ENCODE measurements at regions not wholly inside any gene's neighbourhood (a gene's known extent, or its start where the extent isn't known, plus 50 kb on each side); places are given as distances from the start of the nearest gene placed in this dataset.

GRCh38 chr18:4639628-4640310, 184.7 kb upstream of the DLGAP1 start:
- ChIA-PET CTCF (ENCODE audit: low intra/inter-chr PET ratio) (no interaction called here), POLR2A (no interaction called here)
- in situ Hi-C loops (cut with MboI) = no loop called here
- WGBS (ENCODE audit: insufficient coverage, low coverage, missing lambda C conversion rate) = 0% methylated on average over 6 of the region's 6 CpGs
- TF ChIP-seq RAD51 (IDR thresholded peaks at IDR 0.05; ENCODE audit: borderline replicate concordance, low read depth) (no peak), BRF1 (IDR thresholded peaks at IDR 0.05; ENCODE audit: borderline replicate concordance, extremely low read depth, insufficient read length) (no peak), LCOR (CRISPR knock-in tag; IDR thresholded peaks at IDR 0.05) (no peak), E2F6 (IDR thresholded peaks at IDR 0.05; ENCODE audit: borderline replicate concordance in 1 of 2, extremely low read depth in 1 of 2, insufficient read depth in 1 of 2, insufficient read length in 1 of 2, low read depth in 1 of 2, low read length in 1 of 2, poor library complexity in 1 of 2, severe bottlenecking in 1 of 2) (no peak), RREB1 (CRISPR knock-in tag; IDR thresholded peaks at IDR 0.05) (no peak), ARID3A (IDR thresholded peaks at IDR 0.05; ENCODE audit: borderline replicate concordance, low read depth, low read length) (no peak), MAFF (IDR thresholded peaks at IDR 0.05; ENCODE audit: low read length) (no peak), ETV1 (tag; conservative IDR thresholded peaks at IDR 0.05; ENCODE audit: low read depth) (no peak), ZBTB17 (CRISPR knock-in tag; IDR thresholded peaks at IDR 0.05) (no peak), CBFB (CRISPR knock-in tag; IDR thresholded peaks at IDR 0.05) (no peak), L3MBTL2 (IDR thresholded peaks at IDR 0.05) (no peak), BCOR (IDR thresholded peaks at IDR 0.05) (no peak), POLR2AphosphoS5 (IDR thresholded peaks at IDR 0.05; ENCODE audit: control insufficient read depth, insufficient read depth, low read depth, low read length) (no peak), SRSF3 (IDR thresholded peaks at IDR 0.05; ENCODE audit: insufficient read depth, low read length) (no peak)
- Histone ChIP-seq H3K9me3 (replicated peaks; ENCODE audit: control insufficient read depth, insufficient read depth, low read depth, low read length) (no peaks in the 10 kb centered on the region), H3K36me3 (ENCODE audit: control insufficient read depth, insufficient read depth, low read length) (no peaks in the 10 kb centered on the region), H3K27me3 (ENCODE audit: control insufficient read depth in 2 of 2, insufficient read depth in 2 of 2, low read length in 2 of 2) (no peaks in the 10 kb centered on the region), H3K27ac (ENCODE audit: extremely low read depth, low read depth, low read length) (no peak overlapping the region), H3K79me2 (ENCODE audit: control insufficient read depth, insufficient read depth, low read length) (no peaks in the 10 kb centered on the region), H3K9ac (ENCODE audit: insufficient read depth in 1 of 2, low read depth in 2 of 2, low read length in 2 of 2) (no peak overlapping the region), H3K9me1 (ENCODE audit: control insufficient read depth, insufficient read depth, low read length) (no peaks in the 10 kb centered on the region), H2AFZ (ENCODE audit: low read depth, low read length) (no peak overlapping the region), H4K20me1 (replicated peaks; ENCODE audit: control insufficient read depth, insufficient read depth, low read length) (no peaks in the 10 kb centered on the region), H3K4me1 (replicated peaks in 1 of 2; ENCODE audit: control insufficient read depth in 2 of 2, insufficient read depth in 2 of 2, low read length in 2 of 2) (no peaks in the 10 kb centered on the region), H3K4me2 (ENCODE audit: insufficient read depth, low read length) (no peak overlapping the region), H3K4me3 (no peak overlapping the region)
- DNase-seq (ENCODE audit: extremely low read depth in 1 of 4, low spot score in 3 of 4) (no peak), FAIRE-seq (no peak), ATAC-seq (no peak)
- intact Hi-C loops (cut with micrococcal nuclease) = no loop called here
- no TSS peak for BruUV-seq (replicated peaks)
